Endodermal cell (in vitro differentiated cells): ENCODE measurements at regions not wholly inside any gene's neighbourhood (a gene's known extent, or its start where the extent isn't known, plus 50 kb on each side); places are given as distances from the start of the nearest gene placed in this dataset.

Experiments used
- DNase-seq: peaks from one replicate; pipeline ENCODE4 v3.0.0-alpha.2; 2017
- H3K27ac ChIP-seq: 2 replicates; pipeline ENCODE4 v1.5.1; 2013; ENCODE audit warnings: mild to moderate bottlenecking, low read depth, low read length, moderate library complexity
- H3K27me3 ChIP-seq: 2 replicates; pipeline ENCODE4 v1.6.1; 2013; ENCODE audit warnings: mild to moderate bottlenecking, low read length, moderate library complexity; ENCODE audit not compliant: insufficient read depth, control insufficient read depth, poor library complexity, severe bottlenecking
- H3K36me3 ChIP-seq: 2 replicates; pipeline ENCODE4 v1.7.0; 2013; ENCODE audit warnings: mild to moderate bottlenecking, low read length, moderate library complexity; ENCODE audit not compliant: control insufficient read depth, insufficient read depth
- H3K4me1 ChIP-seq: one replicate; pipeline ENCODE4 v1.7.0; 2013; ENCODE audit warnings: low read length; ENCODE audit not compliant: control insufficient read depth, insufficient read depth
- H3K4me3 ChIP-seq: 2 replicates; pipeline ENCODE4 v1.5.1; 2013; ENCODE audit warnings: mild to moderate bottlenecking, low read length, moderate library complexity
- H3K9ac ChIP-seq: 2 replicates; pipeline ENCODE4 v1.6.1; 2013; ENCODE audit warnings: mild to moderate bottlenecking, low read length, moderate library complexity; ENCODE audit not compliant: poor library complexity, severe bottlenecking; ENCODE audit errors: extremely low read depth
- H3K9me3 ChIP-seq: 2 replicates; pipeline ENCODE4 v1.6.1; 2013; ENCODE audit warnings: mild to moderate bottlenecking, low read length, moderate library complexity; ENCODE audit not compliant: control insufficient read depth
- H3K27ac Mint-ChIP-seq: 2 replicates; pipeline ENCODE4 v1.8.0; 2020; ENCODE audit warnings: mixed read lengths
- H3K27me3 Mint-ChIP-seq: 2 replicates; pipeline ENCODE4 v1.8.0; 2021; ENCODE audit warnings: mild to moderate bottlenecking, mixed read lengths; ENCODE audit not compliant: insufficient read depth
- H3K36me3 Mint-ChIP-seq: 2 replicates; pipeline ENCODE4 v1.8.0; 2020; ENCODE audit warnings: low read depth, mixed read lengths
- H3K4me1 Mint-ChIP-seq: 2 replicates; pipeline ENCODE4 v1.8.0; 2020; ENCODE audit warnings: mixed read lengths
- H3K4me3 Mint-ChIP-seq: 2 replicates; pipeline ENCODE4 v1.8.0; 2020; ENCODE audit warnings: mild to moderate bottlenecking, moderate library complexity, mixed read lengths
- H3K9me3 Mint-ChIP-seq: 2 replicates; pipeline ENCODE4 v1.8.0; 2020; ENCODE audit warnings: mild to moderate bottlenecking, mixed read lengths
- WGBS, 2 experiments: methylation state at CpG; one replicate each; pipeline versions ENCODE4 v1.1.5 to v1.1.7; 2013; ENCODE audit warnings: missing lambda C conversion rate in 2 of 2, mixed read lengths in 1 of 2; ENCODE audit not compliant: insufficient coverage in 1 of 2, insufficient read length in 1 of 2; 5-methylcytosine and 5-hydroxymethylcytosine counted together
- TF ChIP-seq, protein P1 (sequence below): fragments of 200-600 bp; sonication (generic); conservative IDR thresholded peaks from 2 replicates; pipeline ENCODE4 v1.5.0; 2021; ENCODE audit warnings: antibody characterized with exemption, mild to moderate bottlenecking

DNA sequence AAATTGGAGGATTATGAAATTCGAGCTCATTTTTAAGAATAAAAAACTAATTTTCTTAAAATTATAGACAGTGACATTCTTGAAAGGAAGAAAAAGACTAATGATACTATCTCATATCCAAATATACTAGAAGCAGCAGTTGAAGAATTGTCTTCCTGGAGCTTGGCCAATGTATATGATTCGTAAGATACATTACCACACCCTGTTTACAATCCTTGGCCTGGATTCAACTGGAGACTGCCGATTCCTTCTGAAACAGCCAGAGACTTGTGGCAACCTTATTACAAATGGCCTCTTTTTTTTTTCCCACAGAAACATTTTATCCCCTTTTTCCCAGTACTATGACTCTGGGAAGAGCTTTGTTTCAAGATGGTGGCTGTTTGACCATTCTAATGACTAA is 571.2 kb upstream of the FAT1 start:
- WGBS, 2 experiments: 88 to 99% methylated on average over 2 of the region's 3 CpGs
- peaks cover 8% of the 10 kb centered on the region for H3K36me3 Mint-ChIP-seq
- H3K4me1 Mint-ChIP-seq: no peaks in the 10 kb centered on the region
- peaks cover 39% of the 10 kb centered on the region for H3K9me3 Mint-ChIP-seq
- H3K27me3 Mint-ChIP-seq: no peaks in the 10 kb centered on the region
- no peak overlapping the region for H3K4me3 ChIP-seq
- no peak overlapping the region for H3K4me3 Mint-ChIP-seq
- no peak for DNase-seq
- no peaks in the 10 kb centered on the region for H3K4me1 ChIP-seq
- no peaks in the 10 kb centered on the region for H3K36me3 ChIP-seq
- no peak overlapping the region for H3K9ac ChIP-seq
- H3K9me3 ChIP-seq: peaks cover 10% of the 10 kb centered on the region
- H3K27ac Mint-ChIP-seq: no peak overlapping the region
- H3K27me3 ChIP-seq: no peaks in the 10 kb centered on the region
- no peak overlapping the region for H3K27ac ChIP-seq
- TF ChIP-seq, protein P1, sequence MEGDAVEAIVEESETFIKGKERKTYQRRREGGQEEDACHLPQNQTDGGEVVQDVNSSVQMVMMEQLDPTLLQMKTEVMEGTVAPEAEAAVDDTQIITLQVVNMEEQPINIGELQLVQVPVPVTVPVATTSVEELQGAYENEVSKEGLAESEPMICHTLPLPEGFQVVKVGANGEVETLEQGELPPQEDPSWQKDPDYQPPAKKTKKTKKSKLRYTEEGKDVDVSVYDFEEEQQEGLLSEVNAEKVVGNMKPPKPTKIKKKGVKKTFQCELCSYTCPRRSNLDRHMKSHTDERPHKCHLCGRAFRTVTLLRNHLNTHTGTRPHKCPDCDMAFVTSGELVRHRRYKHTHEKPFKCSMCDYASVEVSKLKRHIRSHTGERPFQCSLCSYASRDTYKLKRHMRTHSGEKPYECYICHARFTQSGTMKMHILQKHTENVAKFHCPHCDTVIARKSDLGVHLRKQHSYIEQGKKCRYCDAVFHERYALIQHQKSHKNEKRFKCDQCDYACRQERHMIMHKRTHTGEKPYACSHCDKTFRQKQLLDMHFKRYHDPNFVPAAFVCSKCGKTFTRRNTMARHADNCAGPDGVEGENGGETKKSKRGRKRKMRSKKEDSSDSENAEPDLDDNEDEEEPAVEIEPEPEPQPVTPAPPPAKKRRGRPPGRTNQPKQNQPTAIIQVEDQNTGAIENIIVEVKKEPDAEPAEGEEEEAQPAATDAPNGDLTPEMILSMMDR: no peak

DNA sequence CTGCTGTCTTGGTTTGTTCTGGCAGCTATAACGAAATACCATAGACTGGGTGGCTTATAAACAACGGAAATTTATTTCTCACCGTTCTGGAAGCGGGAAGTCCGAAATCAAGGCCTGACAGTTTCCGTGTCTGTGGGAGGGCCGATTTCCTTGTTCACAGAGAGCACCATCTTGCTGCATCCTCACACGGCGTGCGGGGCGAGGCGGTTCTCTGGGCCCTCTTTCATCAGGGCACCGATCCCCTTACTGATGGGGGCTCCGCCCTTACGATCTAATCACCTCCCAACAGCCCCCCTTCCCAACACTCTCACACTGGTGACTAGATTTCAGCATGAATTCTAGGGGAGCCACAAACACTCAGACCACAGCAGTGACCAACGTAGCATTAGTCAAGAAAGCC is 578.3 kb upstream of the FAT1 start:
- H3K9me3 Mint-ChIP-seq: peaks cover 15% of the 10 kb centered on the region
- H3K9ac ChIP-seq: no peak overlapping the region
- H3K27me3 ChIP-seq: no peaks in the 10 kb centered on the region
- no peak overlapping the region for H3K4me3 Mint-ChIP-seq
- no peaks in the 10 kb centered on the region for H3K27me3 Mint-ChIP-seq
- no peak for DNase-seq
- 95 to 97% methylated on average over 13 to 16 of the region's 16 CpGs for WGBS, 2 experiments
- TF ChIP-seq, protein P1: no peak
- no peak overlapping the region for H3K27ac ChIP-seq
- no peaks in the 10 kb centered on the region for H3K4me1 ChIP-seq
- no peak overlapping the region for H3K27ac Mint-ChIP-seq
- no peaks in the 10 kb centered on the region for H3K9me3 ChIP-seq
- no peak overlapping the region for H3K4me3 ChIP-seq
- H3K36me3 Mint-ChIP-seq: no peaks in the 10 kb centered on the region
- H3K4me1 Mint-ChIP-seq: no peaks in the 10 kb centered on the region
- no peaks in the 10 kb centered on the region for H3K36me3 ChIP-seq

DNA sequence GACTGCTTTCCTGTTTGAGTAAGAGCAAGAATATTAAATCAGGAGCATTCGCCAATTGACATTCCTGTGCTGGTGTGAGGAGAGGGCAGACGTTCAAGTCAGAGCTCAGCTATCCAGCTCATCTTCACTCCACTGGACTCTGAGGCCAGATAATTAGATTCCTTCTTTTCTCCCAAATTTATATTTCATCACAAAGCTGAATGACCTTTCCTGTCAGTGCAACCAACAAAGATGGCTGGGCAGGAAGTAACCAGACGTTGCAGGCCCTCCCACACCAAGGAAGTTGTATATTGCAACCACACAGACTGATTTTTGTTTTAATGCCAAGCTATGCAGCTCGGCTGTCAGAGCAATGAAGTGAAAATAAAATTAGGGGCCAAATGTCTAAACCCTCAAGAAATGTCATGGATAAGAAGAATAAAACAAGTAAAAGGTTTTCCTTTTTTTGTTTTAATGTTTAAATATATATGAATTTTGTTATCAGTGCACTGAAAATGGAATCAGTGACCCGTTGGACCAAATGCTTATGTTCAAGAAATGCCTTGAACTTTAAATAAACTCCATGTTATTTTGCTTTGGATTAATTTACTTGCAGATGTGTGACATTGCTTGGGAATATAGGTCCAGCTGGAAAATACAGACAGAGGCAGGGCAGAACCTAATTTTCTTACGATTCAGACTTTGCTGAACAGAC is 578.9 kb upstream of the FAT1 start:
- Histone ChIP-seq H3K4me1 (no peaks in the 10 kb centered on the region), H3K36me3 (no peaks in the 10 kb centered on the region), H3K27ac (no peak overlapping the region), H3K27me3 (no peaks in the 10 kb centered on the region), H3K4me3 (no peak overlapping the region), H3K9ac (no peak overlapping the region), H3K9me3 (no peaks in the 10 kb centered on the region)
- no peak overlapping the region for H3K4me3 Mint-ChIP-seq
- no peak overlapping the region for H3K27ac Mint-ChIP-seq
- no peak for DNase-seq
- H3K36me3 Mint-ChIP-seq: no peaks in the 10 kb centered on the region
- H3K4me1 Mint-ChIP-seq: no peaks in the 10 kb centered on the region
- 92 to 96% methylated on average over 4 to 6 of the region's 6 CpGs for WGBS, 2 experiments
- no peaks in the 10 kb centered on the region for H3K27me3 Mint-ChIP-seq
- peaks cover 8% of the 10 kb centered on the region for H3K9me3 Mint-ChIP-seq
- TF ChIP-seq, protein P1: no peak
